GM08714 (cell line): ENCODE measurements at regions not wholly inside any gene's neighbourhood (a gene's known extent, or its start where the extent isn't known, plus 50 kb on each side); places are given as distances from the start of the nearest gene placed in this dataset.

Experiments used
- H3K4me3 ChIP-seq: fragments of 200-500 bp; sonication (Bioruptor generic); 2 replicates; pipeline ENCODE4 v1.5.1; 2014; ENCODE audit warnings: mild to moderate bottlenecking, low read length, inconsistent platforms
- ZNF274 ChIP-seq: IDR thresholded peaks from 2 replicates; pipeline ENCODE4 v1.6.1; 2012; ENCODE audit warnings: mild to moderate bottlenecking, low read depth, low read length

DNA sequence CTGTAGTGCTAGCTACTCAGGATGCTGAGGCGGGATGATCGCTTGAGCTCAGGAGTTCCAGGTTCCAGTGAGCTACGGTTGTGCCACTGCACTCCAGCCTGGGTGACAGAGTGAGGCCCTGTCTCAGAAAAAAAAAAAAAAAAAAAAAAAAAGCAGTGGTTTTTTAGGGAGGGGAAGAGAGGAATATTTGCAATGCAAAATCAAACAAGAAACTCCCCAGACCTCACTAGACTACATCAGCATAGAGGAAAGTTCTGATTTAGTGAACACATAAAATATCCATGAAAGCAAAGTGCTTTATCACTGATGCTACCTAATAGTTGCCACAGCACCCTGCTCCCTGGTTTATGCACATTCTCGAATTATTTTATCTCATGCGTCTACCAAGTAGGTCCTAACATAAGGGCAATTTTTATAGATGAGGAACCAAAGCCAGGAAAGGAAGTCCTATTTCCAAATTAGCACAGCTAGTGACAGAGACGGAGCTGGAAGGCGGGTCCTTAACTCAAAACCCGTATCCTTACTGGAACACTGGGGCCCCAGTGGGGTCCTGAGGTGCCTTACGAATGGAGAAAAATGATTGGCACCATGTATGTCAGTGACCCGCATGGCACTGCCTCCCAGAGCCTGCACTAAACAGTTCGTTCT, 50.7 kb upstream of the GPR157 start:
- TF ChIP-seq ZNF274 = no peak
- peak overlapping the region; percentile 75; the same call in 1 of the 2 replicates for H3K4me3 ChIP-seq

DNA sequence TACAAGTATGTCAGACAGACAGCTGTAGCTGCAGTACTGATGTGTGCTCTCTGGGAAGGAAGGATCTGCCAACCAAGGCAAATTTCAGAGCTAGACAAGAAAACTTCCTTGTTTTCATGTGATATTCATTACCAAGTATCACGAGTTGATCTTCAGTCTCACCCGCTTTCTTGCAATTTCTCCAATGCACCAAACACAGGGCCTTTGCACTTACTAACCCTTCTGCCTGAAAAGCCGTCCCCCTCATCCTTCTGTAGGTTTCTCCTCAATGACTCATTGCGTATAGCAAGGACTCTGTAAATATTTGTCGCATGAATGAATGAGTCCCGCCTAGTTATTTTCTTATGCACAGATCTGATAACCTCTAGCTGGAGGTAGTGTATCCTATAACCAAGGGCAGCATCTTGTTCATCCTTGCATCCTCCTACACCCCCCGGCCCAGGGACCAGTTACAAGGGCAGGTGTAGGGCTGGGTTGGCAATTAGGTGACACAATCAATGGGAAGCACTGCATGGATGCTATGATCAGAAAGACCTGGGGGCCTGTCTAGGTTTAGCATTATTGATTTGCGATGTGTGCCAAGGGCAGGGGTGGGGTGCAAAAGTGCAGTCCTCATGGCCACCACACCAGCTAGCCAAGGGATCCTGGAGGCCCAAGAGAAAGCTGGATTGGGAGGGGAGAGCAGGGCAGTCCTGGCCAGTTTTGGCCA, 51.4 kb upstream of the GPR157 start:
- H3K4me3 ChIP-seq = peak overlapping the region; percentile 75
- TF ChIP-seq ZNF274 = no peak

DNA sequence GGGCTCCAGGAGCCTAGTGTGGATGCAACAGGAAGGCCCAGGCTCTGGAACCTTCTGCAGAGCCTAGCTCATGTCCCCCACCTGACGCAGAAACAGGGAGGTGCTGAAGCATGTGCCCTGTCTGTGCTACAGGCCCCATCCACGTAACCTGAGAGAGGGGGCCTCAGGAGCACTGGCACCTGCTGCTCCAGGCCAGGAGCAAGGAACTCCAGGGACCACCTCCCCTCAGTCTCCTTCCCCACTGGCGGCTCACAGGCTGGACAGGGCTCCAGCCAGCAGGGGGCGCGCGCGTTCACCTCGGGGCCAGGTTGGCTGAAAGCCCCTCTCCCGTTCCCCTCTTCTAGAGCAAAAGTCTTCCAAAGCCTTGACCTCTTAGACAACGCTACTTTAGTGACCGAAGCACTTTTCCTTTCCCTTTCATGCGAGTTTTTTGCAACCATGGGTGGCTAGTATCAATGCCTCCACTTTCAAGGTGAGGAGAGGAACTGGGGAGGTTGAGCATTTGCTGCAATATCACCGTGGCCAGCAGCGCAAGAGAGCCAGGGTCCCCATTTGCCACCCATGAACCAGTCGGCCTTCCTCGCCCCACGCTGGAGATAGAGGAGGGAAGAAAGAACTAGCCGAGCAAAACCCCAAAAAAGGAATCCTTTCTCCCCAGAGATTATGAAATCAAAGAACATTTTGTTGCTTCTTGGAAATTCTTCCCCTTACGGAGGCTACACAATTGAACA, 52.4 kb upstream of the GPR157 start:
- peak overlapping the region; percentile 75 for H3K4me3 ChIP-seq
- no peak for TF ChIP-seq ZNF274

DNA sequence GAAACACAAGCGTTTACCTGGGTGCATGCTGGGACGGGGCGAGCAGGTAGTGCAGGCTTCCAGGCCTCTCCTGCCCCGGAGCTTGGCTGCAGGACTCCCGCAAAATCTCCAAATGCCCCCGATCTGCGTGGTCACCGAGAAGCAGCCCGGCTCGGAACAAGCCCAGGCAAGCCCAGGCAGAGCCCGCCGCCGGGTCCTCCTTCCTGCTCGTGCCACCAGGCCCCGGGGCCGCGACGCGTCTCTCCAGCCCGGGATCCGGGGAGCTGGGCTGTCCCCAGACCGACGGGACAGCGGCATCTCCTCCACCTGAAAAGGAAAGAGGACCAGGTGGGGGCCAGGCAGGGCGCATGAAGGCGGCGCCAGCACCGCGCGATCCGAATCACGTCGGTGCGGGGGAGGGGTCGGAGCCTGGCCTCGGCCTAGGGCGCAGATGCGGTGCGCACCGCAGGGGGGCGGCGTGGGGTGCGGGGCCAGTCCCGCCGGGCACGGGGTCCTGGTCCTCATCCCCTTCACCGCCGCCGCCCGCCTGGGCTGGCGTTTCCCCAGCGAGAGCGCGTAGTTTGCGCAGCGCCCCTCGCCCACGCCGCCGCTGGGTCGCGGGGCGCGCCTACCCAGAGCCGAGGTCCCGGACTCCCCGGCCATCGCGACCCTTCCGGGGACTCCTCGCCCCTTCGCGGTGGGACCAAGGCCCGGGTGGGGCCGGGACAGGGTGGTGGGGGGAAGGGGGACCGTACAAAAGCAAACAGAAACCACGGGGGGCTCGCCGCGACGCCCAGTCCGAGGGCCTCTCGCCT, 52.4 kb upstream of the H6PD start:
- no peak for TF ChIP-seq ZNF274
- H3K4me3 ChIP-seq = peak overlapping the region; percentile 75

DNA sequence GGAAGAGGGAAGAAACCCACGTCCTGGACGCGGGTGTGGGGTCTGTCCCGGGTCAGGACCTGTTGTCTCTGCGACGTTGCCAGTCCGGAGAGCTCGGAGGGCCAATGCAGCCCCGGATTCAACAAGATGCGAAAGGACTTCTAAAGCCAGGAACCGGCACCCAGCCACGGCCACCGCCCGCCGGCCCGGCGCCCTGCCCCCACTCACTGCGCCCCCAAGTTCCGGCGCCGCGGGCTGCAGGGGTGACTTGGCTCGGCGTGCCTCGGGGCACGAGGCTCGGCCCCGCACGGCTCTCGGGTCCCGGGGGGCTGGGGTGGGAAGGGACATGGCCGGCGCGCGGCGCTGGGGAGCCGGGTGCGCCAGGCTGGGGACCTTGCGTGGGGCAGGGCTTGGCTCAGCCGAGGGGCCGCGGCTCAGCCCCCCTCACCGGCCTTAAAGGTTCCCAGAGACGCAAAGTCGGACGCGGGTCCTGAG, 51.8 kb upstream of the H6PD start:
- peak overlapping the region; percentile 75 for H3K4me3 ChIP-seq
- no peak for TF ChIP-seq ZNF274

DNA sequence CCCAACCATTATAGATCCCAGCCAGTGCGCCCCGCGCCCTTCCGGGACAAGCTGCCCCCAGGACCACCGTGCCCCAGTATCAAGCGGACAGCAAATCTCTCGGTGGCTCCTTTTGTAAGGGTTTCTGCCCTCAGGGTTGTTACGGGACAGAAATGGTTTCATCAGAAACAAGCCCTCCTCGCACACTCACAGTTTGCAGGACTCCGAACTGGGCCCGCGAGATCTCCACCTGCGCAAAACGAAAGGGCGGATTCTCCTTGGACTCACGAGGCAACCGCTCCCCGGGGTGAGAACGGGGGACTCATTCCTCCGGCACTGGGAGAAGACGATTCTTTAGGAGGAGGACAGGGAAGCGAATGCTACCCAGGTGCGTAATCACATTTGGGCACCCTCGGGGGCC, 51.1 kb upstream of the H6PD start:
- TF ChIP-seq ZNF274 = no peak
- peak overlapping the region; percentile 75; the same call in 1 of the 2 replicates for H3K4me3 ChIP-seq

DNA sequence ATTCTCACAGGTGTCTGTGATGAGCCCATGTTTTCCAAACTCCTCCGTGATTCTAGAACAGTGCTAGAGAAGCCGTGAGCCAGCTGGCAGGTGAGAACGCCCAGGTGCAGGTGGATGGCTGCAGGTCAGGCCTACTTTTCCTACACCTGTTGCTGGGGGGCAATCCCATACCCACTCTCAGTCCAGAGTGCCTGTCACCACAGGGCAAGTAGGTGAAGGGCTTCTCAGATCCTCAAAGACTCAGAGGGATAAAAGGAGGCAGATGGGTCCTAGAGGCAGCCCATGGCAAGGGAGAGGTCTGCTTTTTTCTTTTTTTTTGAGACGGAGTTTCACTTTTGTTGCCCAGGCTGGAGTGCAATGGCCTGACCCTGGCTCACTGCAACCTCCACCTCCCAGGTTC, 50.7 kb upstream of the H6PD start:
- peak overlapping the region; percentile 75; the same call in 1 of the 2 replicates for H3K4me3 ChIP-seq
- no peak for TF ChIP-seq ZNF274

DNA sequence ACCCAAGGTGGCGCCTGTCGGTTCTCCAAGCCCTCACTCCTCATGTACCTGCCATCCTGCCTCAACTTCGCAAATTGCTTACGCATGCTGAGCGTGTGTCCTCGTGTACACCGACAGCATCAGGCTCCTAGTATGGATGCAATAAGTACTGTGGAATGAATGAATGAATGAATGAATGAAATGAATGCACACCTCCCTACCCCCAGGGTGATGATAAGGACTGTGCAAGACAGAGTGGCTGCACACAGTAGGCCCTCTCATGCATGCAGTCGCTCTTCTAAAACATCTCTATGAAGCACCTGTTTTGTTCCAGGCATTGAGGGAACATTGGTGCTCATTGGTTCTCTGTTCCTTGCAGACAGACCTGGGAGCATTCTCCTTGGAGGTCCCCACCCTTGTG, 49.8 kb upstream of the H6PD start:
- H3K4me3 ChIP-seq = no peak overlapping the region
- no peak for TF ChIP-seq ZNF274
